ENCODE measurements at regions not wholly inside any gene's neighbourhood (a gene's known extent, or its start where the extent isn't known, plus 50 kb on each side); places are given as distances from the start of the nearest gene placed in this dataset.

DNA sequence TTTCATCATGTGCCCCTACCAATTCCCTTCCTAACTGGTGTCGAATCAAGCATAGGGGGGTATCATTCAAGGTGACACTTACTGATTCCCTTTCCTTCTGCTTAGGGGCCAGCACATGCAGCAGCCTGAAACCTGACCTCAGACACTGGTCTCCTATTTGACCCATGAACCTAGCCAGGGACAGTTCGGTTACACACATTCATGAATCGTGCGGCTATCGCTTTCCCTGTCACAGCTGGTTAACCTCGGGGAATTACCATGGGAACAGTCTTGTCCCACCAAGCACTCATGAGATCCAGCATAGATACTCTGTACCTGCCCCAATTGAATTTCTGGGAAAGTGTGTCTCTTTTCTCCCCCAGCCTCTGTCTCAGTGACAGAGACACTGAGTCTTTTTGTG is 140.4 kb downstream of the ZNF674 start:
- H3K27me3 ChIP-seq (ENCODE audit: insufficient read depth, low read length), result no peaks in the 10 kb centered on the region
- DNase-seq, result no peak
- Mint-ChIP-seq H3K27ac (no peak overlapping the region), H3K4me1 (0 out of 4 replicates have a peak, but pooled peaks cover 0 to 2% of the 10 kb centered on the region in 2 experiments), H3K36me3 (ENCODE audit: insufficient read depth in 1 of 3, low read depth in 3 of 3) (peaks cover 3 to 7% (median 4%) of the 10 kb centered on the region in 3 experiments; a peak in 4 of 7 replicates), H3K4me3 (no peak overlapping the region), H3K9me3 (peaks cover 69 to 72% of the 10 kb centered on the region in 2 experiments), H3K27me3 (ENCODE audit: low read depth) (no peaks in the 10 kb centered on the region)
- H2BK15ac ChIP-seq (ENCODE audit: low read depth, low read length), result no peak overlapping the region
- no CpG with 5 or more reads among the region's 6 CpGs for WGBS (ENCODE audit: extremely low coverage, insufficient read length, low lambda C conversion rate)
- H3K56ac ChIP-seq (ENCODE audit: insufficient read length, low read depth, low read length), result no peak overlapping the region
- H4K91ac ChIP-seq (ENCODE audit: insufficient read length, low read depth, low read length), result no peak overlapping the region
- no peak overlapping the region for H3K18ac ChIP-seq (ENCODE audit: insufficient read length, low read depth, low read length)
- no peaks in the 10 kb centered on the region for H3K4me1 ChIP-seq (ENCODE audit: insufficient read depth, low read length)
- no peaks in the 10 kb centered on the region for H3K9me3 ChIP-seq (ENCODE audit: control insufficient read depth, low read depth, low read length)
- no peak overlapping the region for H3K23ac ChIP-seq (ENCODE audit: insufficient read length, low read depth, low read length)
- no peak overlapping the region for H3K4ac ChIP-seq (ENCODE audit: low read depth, low read length)
- H3K14ac ChIP-seq (ENCODE audit: insufficient read depth, low read length), result no peak overlapping the region
- no peak overlapping the region for H2BK20ac ChIP-seq (ENCODE audit: low read depth, low read length, poor library complexity, severe bottlenecking)
- H2BK12ac ChIP-seq (ENCODE audit: insufficient read length, low read depth, low read length), result no peak overlapping the region
- H2BK120ac ChIP-seq (ENCODE audit: low read depth, low read length, poor library complexity, severe bottlenecking), result no peak overlapping the region
- no peak overlapping the region for H2AK5ac ChIP-seq (ENCODE audit: insufficient read length, low read length)
- TF ChIP-seq, protein P1, sequence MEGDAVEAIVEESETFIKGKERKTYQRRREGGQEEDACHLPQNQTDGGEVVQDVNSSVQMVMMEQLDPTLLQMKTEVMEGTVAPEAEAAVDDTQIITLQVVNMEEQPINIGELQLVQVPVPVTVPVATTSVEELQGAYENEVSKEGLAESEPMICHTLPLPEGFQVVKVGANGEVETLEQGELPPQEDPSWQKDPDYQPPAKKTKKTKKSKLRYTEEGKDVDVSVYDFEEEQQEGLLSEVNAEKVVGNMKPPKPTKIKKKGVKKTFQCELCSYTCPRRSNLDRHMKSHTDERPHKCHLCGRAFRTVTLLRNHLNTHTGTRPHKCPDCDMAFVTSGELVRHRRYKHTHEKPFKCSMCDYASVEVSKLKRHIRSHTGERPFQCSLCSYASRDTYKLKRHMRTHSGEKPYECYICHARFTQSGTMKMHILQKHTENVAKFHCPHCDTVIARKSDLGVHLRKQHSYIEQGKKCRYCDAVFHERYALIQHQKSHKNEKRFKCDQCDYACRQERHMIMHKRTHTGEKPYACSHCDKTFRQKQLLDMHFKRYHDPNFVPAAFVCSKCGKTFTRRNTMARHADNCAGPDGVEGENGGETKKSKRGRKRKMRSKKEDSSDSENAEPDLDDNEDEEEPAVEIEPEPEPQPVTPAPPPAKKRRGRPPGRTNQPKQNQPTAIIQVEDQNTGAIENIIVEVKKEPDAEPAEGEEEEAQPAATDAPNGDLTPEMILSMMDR (conservative IDR thresholded peaks at IDR 0.05), result no peak
- H3K79me1 ChIP-seq (ENCODE audit: insufficient read depth, low read depth, low read length, poor library complexity, severe bottlenecking), result no peaks in the 10 kb centered on the region
- H3K23me2 ChIP-seq (ENCODE audit: insufficient read length, low read depth, low read length, poor library complexity, severe bottlenecking), result no peaks in the 10 kb centered on the region
- no peaks in the 10 kb centered on the region for H3K79me2 ChIP-seq (ENCODE audit: insufficient read depth, low read length)
- no peak overlapping the region for H4K5ac ChIP-seq (ENCODE audit: insufficient read length, low read depth, low read length)
- no peak overlapping the region for H3K9ac ChIP-seq (ENCODE audit: extremely low read depth, insufficient read length, low read length)
- no peak overlapping the region for H2AFZ ChIP-seq (ENCODE audit: low read length)
- no peak overlapping the region for H3K27ac ChIP-seq (ENCODE audit: insufficient read length, low read depth, low read length)
- H3T11ph ChIP-seq (ENCODE audit: low read length), result no peak overlapping the region
- H4K20me1 ChIP-seq (ENCODE audit: control insufficient read depth, insufficient read depth, insufficient read length), result no peaks in the 10 kb centered on the region
- no peak overlapping the region for H2BK5ac ChIP-seq (ENCODE audit: insufficient read length, low read length)
- no peak overlapping the region for H4K8ac ChIP-seq (replicated peaks; ENCODE audit: insufficient read length, low read depth, low read length)
- H3K4me2 ChIP-seq (ENCODE audit: insufficient read depth, insufficient read length, low read length), result no peak overlapping the region
